ENCODE measurements at regions not wholly inside any gene's neighbourhood (a gene's known extent, or its start where the extent isn't known, plus 50 kb on each side); places are given as distances from the start of the nearest gene placed in this dataset.

- TF ChIP-seq POLR2AphosphoS5 (IDR thresholded peaks at IDR 0.05; ENCODE audit: low read depth, low read length) (no peak), PAX5 (IDR thresholded peaks at IDR 0.05; ENCODE audit: insufficient read depth, low read length, severe bottlenecking) (no peak), POLR2A (IDR thresholded peaks at IDR 0.05; ENCODE audit: low read depth, low read length) (no peak), POU2F2 (IDR thresholded peaks at IDR 0.05; ENCODE audit: low read depth, low read length) (no peak)
- no peak for DNase-seq (ENCODE audit: insufficient read length, low spot score)
- no peak for FAIRE-seq
These were observed 539.9 kb downstream of the TECRL start for GRCh38 chr4:63869370-63869769.

GRCh38 chr4:63851496-63851895 lies 557.8 kb downstream of the TECRL start:
- TF ChIP-seq POLR2AphosphoS5 (IDR thresholded peaks at IDR 0.05; ENCODE audit: low read depth, low read length) (no peak), POU2F2 (IDR thresholded peaks at IDR 0.05; ENCODE audit: low read depth, low read length) (no peak), POLR2A (IDR thresholded peaks at IDR 0.05; ENCODE audit: low read depth, low read length) (no peak), SPI1 (IDR thresholded peaks at IDR 0.05; ENCODE audit: low read depth, low read length) (no peak), TAF1 (IDR thresholded peaks at IDR 0.05; ENCODE audit: low read depth, low read length) (no peak), PAX5 (IDR thresholded peaks at IDR 0.05; ENCODE audit: insufficient read depth, low read length, severe bottlenecking) (no peak)
- FAIRE-seq = no peak

GRCh38 chr4:63841266-63841665 lies 568.0 kb downstream of the TECRL start:
- DNase-seq (ENCODE audit: insufficient read length, low spot score) (no peak), FAIRE-seq (no peak)
- no peak for TF ChIP-seq POLR2AphosphoS5 (IDR thresholded peaks at IDR 0.05; ENCODE audit: low read depth, low read length)
- no peak for TF ChIP-seq TAF1 (IDR thresholded peaks at IDR 0.05; ENCODE audit: low read depth, low read length)
- TF ChIP-seq PAX5 (IDR thresholded peaks at IDR 0.05; ENCODE audit: insufficient read depth, low read length, severe bottlenecking) = no peak
- no peak for TF ChIP-seq POLR2A (IDR thresholded peaks at IDR 0.05; ENCODE audit: low read depth, low read length)
- no peak for TF ChIP-seq SPI1 (IDR thresholded peaks at IDR 0.05; ENCODE audit: low read depth, low read length)
- no peak for TF ChIP-seq POU2F2 (IDR thresholded peaks at IDR 0.05; ENCODE audit: low read depth, low read length)

More at GRCh38 chr4:63851496-63851895, 557.8 kb downstream of the TECRL start:
- no peak for DNase-seq (ENCODE audit: insufficient read length, low spot score)

GRCh38 chr4:63831590-63832155 lies 577.6 kb downstream of the TECRL start:
- no peak for TF ChIP-seq POU2F2 (IDR thresholded peaks at IDR 0.05; ENCODE audit: low read depth, low read length)
- no peak for DNase-seq (ENCODE audit: insufficient read length, low spot score)
- FAIRE-seq = no peak

- no peak for DNase-seq (ENCODE audit: insufficient read length, low spot score)
- no peak for FAIRE-seq
- TF ChIP-seq POLR2AphosphoS5 (IDR thresholded peaks at IDR 0.05; ENCODE audit: low read depth, low read length) (no peak), PAX5 (IDR thresholded peaks at IDR 0.05; ENCODE audit: insufficient read depth, low read length, severe bottlenecking) (no peak), POLR2A (IDR thresholded peaks at IDR 0.05; ENCODE audit: low read depth, low read length) (no peak), POU2F2 (IDR thresholded peaks at IDR 0.05; ENCODE audit: low read depth, low read length) (no peak), TAF1 (IDR thresholded peaks at IDR 0.05; ENCODE audit: low read depth, low read length) (no peak), SPI1 (IDR thresholded peaks at IDR 0.05; ENCODE audit: low read depth, low read length) (no peak)
These were observed 591.9 kb downstream of the TECRL start for GRCh38 chr4:63817196-63817865.

GRCh38 chr4:63814171-63814964 lies 594.9 kb downstream of the TECRL start:
- FAIRE-seq = no peak
- no peak for DNase-seq (ENCODE audit: insufficient read length, low spot score)
- TF ChIP-seq PAX5 (IDR thresholded peaks at IDR 0.05; ENCODE audit: insufficient read depth, low read length, severe bottlenecking) (no peak), TAF1 (IDR thresholded peaks at IDR 0.05; ENCODE audit: low read depth, low read length) (no peak), POLR2A (IDR thresholded peaks at IDR 0.05; ENCODE audit: low read depth, low read length) (no peak), SPI1 (IDR thresholded peaks at IDR 0.05; ENCODE audit: low read depth, low read length) (no peak), POU2F2 (IDR thresholded peaks at IDR 0.05; ENCODE audit: low read depth, low read length) (no peak), POLR2AphosphoS5 (IDR thresholded peaks at IDR 0.05; ENCODE audit: low read depth, low read length) (no peak)

- TF ChIP-seq POU2F2 (IDR thresholded peaks at IDR 0.05; ENCODE audit: low read depth, low read length) (no peak), TAF1 (IDR thresholded peaks at IDR 0.05; ENCODE audit: low read depth, low read length) (no peak), POLR2A (IDR thresholded peaks at IDR 0.05; ENCODE audit: low read depth, low read length) (no peak), SPI1 (IDR thresholded peaks at IDR 0.05; ENCODE audit: low read depth, low read length) (no peak), POLR2AphosphoS5 (IDR thresholded peaks at IDR 0.05; ENCODE audit: low read depth, low read length) (no peak), PAX5 (IDR thresholded peaks at IDR 0.05; ENCODE audit: insufficient read depth, low read length, severe bottlenecking) (no peak)
- FAIRE-seq (no peak), DNase-seq (ENCODE audit: insufficient read length, low spot score) (no peak)
These were observed 610.1 kb downstream of the TECRL start for GRCh38 chr4:63799166-63799565.

- TF ChIP-seq TAF1 (IDR thresholded peaks at IDR 0.05; ENCODE audit: low read depth, low read length) = no peak
- no peak for TF ChIP-seq SPI1 (IDR thresholded peaks at IDR 0.05; ENCODE audit: low read depth, low read length)
- no peak for TF ChIP-seq POLR2A (IDR thresholded peaks at IDR 0.05; ENCODE audit: low read depth, low read length)
- no peak for TF ChIP-seq POLR2AphosphoS5 (IDR thresholded peaks at IDR 0.05; ENCODE audit: low read depth, low read length)
- no peak for TF ChIP-seq PAX5 (IDR thresholded peaks at IDR 0.05; ENCODE audit: insufficient read depth, low read length, severe bottlenecking)
- no peak for TF ChIP-seq POU2F2 (IDR thresholded peaks at IDR 0.05; ENCODE audit: low read depth, low read length)
- FAIRE-seq = no peak
- DNase-seq (ENCODE audit: insufficient read length, low spot score) = no peak
These were observed 613.9 kb downstream of the TECRL start for GRCh38 chr4:63795301-63795700.

GRCh38 chr4:63790377-63790776 lies 618.9 kb downstream of the TECRL start:
- FAIRE-seq = no peak
- TF ChIP-seq POLR2AphosphoS5 (IDR thresholded peaks at IDR 0.05; ENCODE audit: low read depth, low read length) = no peak
- TF ChIP-seq SPI1 (IDR thresholded peaks at IDR 0.05; ENCODE audit: low read depth, low read length) = no peak
- no peak for TF ChIP-seq TAF1 (IDR thresholded peaks at IDR 0.05; ENCODE audit: low read depth, low read length)
- no peak for TF ChIP-seq PAX5 (IDR thresholded peaks at IDR 0.05; ENCODE audit: insufficient read depth, low read length, severe bottlenecking)

More at GRCh38 chr4:63790377-63790776, 618.9 kb downstream of the TECRL start:
- DNase-seq (ENCODE audit: insufficient read length, low spot score) = no peak
